ENCODE measurements at regions not wholly inside any gene's neighbourhood (a gene's known extent, or its start where the extent isn't known, plus 50 kb on each side); places are given as distances from the start of the nearest gene placed in this dataset.

GRCh38 chr7:364536-364935 is 74.6 kb downstream of the FOXL3 start:
- no peak for TF ChIP-seq CTCF (conservative IDR thresholded peaks at IDR 0.05)
- Histone ChIP-seq H2BK5ac (ENCODE audit: insufficient read length, low read length) (no peak overlapping the region), H4K5ac (ENCODE audit: insufficient read length, low read depth, low read length) (no peak overlapping the region), H3K27me3 (ENCODE audit: insufficient read depth, low read length) (peaks cover 7% of the 10 kb centered on the region; the same call in 1 of the 2 replicates), H4K20me1 (ENCODE audit: control insufficient read depth, insufficient read depth, insufficient read length) (no peaks in the 10 kb centered on the region), H4K91ac (ENCODE audit: insufficient read length, low read depth, low read length) (no peak overlapping the region), H2BK120ac (ENCODE audit: low read depth, low read length, poor library complexity, severe bottlenecking) (no peak overlapping the region), H3K23me2 (ENCODE audit: insufficient read length, low read depth, low read length, poor library complexity, severe bottlenecking) (no peaks in the 10 kb centered on the region), H3K4ac (ENCODE audit: low read depth, low read length) (no peak overlapping the region), H3K9ac (ENCODE audit: extremely low read depth, insufficient read length, low read length) (no peak overlapping the region), H3K23ac (ENCODE audit: insufficient read length, low read depth, low read length) (no peak overlapping the region), H3K9me3 (ENCODE audit: control insufficient read depth, low read depth, low read length) (no peaks in the 10 kb centered on the region), H2BK12ac (ENCODE audit: insufficient read length, low read depth, low read length) (no peak overlapping the region), H3K27ac (ENCODE audit: insufficient read length, low read depth, low read length) (no peak overlapping the region), H2AK5ac (ENCODE audit: insufficient read length, low read length) (no peak overlapping the region), H2BK20ac (ENCODE audit: low read depth, low read length, poor library complexity, severe bottlenecking) (no peak overlapping the region), H3K4me1 (ENCODE audit: insufficient read depth, low read length) (no peaks in the 10 kb centered on the region), H4K8ac (replicated peaks; ENCODE audit: insufficient read length, low read depth, low read length) (no peak overlapping the region), H3K14ac (ENCODE audit: insufficient read depth, low read length) (no peak overlapping the region), H3K18ac (ENCODE audit: insufficient read length, low read depth, low read length) (no peak overlapping the region), H3T11ph (ENCODE audit: low read length) (no peak overlapping the region), H3K79me1 (ENCODE audit: insufficient read depth, low read depth, low read length, poor library complexity, severe bottlenecking) (no peaks in the 10 kb centered on the region), H3K79me2 (ENCODE audit: insufficient read depth, low read length) (no peaks in the 10 kb centered on the region), H2BK15ac (ENCODE audit: low read depth, low read length) (no peak overlapping the region), H2AFZ (ENCODE audit: low read length) (no peak overlapping the region), H3K56ac (ENCODE audit: insufficient read length, low read depth, low read length) (no peak overlapping the region), H3K4me2 (ENCODE audit: insufficient read depth, insufficient read length, low read length) (no peak overlapping the region)
- H3K9me3 Mint-ChIP-seq = no peaks in the 10 kb centered on the region; a peak in 1 of 5 replicates
- H3K4me3 Mint-ChIP-seq = no peak overlapping the region
- peaks cover 13% of the 10 kb centered on the region for H3K27me3 Mint-ChIP-seq (ENCODE audit: low read depth)
- no peaks in the 10 kb centered on the region; a peak in 1 of 7 replicates for H3K36me3 Mint-ChIP-seq (ENCODE audit: insufficient read depth in 1 of 3, low read depth in 3 of 3)
- DNase-seq = no peak
- no peak overlapping the region; a peak in 1 of 7 replicates for H3K27ac Mint-ChIP-seq
- WGBS (ENCODE audit: extremely low coverage, insufficient read length, low lambda C conversion rate) = no CpG with 5 or more reads among the region's 11 CpGs
- H3K4me1 Mint-ChIP-seq = peaks cover 8 to 40% of the 10 kb centered on the region in 2 experiments
